HCEC 1CT (cell line): ENCODE measurements at regions not wholly inside any gene's neighbourhood (a gene's known extent, or its start where the extent isn't known, plus 50 kb on each side); places are given as distances from the start of the nearest gene placed in this dataset.

ENCODE experiments used
- DNase-seq: peaks from one replicate; pipeline ENCODE4 v3.0.0-alpha.2; 2017

GRCh38 chr18:78399992-78400503, 579.6 kb upstream of the SALL3 start:
- DNase-seq, result no peak

GRCh38 chr18:78402440-78402839, 577.2 kb upstream of the SALL3 start:
- DNase-seq, result no peak

- no peak for DNase-seq
These were observed 576.7 kb upstream of the SALL3 start for GRCh38 chr18:78402966-78403365.

GRCh38 chr18:78403371-78403770, 576.2 kb upstream of the SALL3 start:
- no peak for DNase-seq

GRCh38 chr18:78405763-78406162, 573.9 kb upstream of the SALL3 start:
- DNase-seq, result no peak

- no peak for DNase-seq
These were observed 572.7 kb upstream of the SALL3 start for GRCh38 chr18:78406743-78407465.

GRCh38 chr18:78407466-78407844, 572.2 kb upstream of the SALL3 start:
- no peak for DNase-seq

GRCh38 chr18:78408623-78409022, 571.0 kb upstream of the SALL3 start:
- DNase-seq, result no peak

- DNase-seq, result no peak
These were observed 569.4 kb upstream of the SALL3 start for GRCh38 chr18:78410094-78410786.

- no peak for DNase-seq
These were observed 568.1 kb upstream of the SALL3 start for GRCh38 chr18:78411539-78411938.

- DNase-seq, result no peak
These were observed 565.3 kb upstream of the SALL3 start for GRCh38 chr18:78414302-78414701.

- DNase-seq, result no peak
These were observed 562.8 kb upstream of the SALL3 start for GRCh38 chr18:78416853-78417252.

GRCh38 chr18:78418379-78418778, 561.2 kb upstream of the SALL3 start:
- DNase-seq, result no peak

GRCh38 chr18:78419171-78419570, 560.4 kb upstream of the SALL3 start:
- no peak for DNase-seq

- DNase-seq, result no peak
These were observed 559.5 kb upstream of the SALL3 start for GRCh38 chr18:78420116-78420515.

- DNase-seq, result no peak
These were observed 558.2 kb upstream of the SALL3 start for GRCh38 chr18:78421392-78421791.

GRCh38 chr18:78422336-78422735, 557.3 kb upstream of the SALL3 start:
- no peak for DNase-seq

GRCh38 chr18:78423811-78424210, 555.8 kb upstream of the SALL3 start:
- DNase-seq, result no peak

GRCh38 chr18:78424403-78425018, 555.1 kb upstream of the SALL3 start:
- DNase-seq, result no peak

- no peak for DNase-seq
These were observed 554.6 kb upstream of the SALL3 start for GRCh38 chr18:78425019-78425412.

- no peak for DNase-seq
These were observed 552.5 kb upstream of the SALL3 start for GRCh38 chr18:78427081-78427480.

- DNase-seq, result no peak
These were observed 550.2 kb upstream of the SALL3 start for GRCh38 chr18:78429127-78430108.
